ENCODE measurements at regions not wholly inside any gene's neighbourhood (a gene's known extent, or its start where the extent isn't known, plus 50 kb on each side); places are given as distances from the start of the nearest gene placed in this dataset.
"Not testable (repeated sequence)": the region's sequence is repeated elsewhere in the genome, so short reads cannot be mapped to it uniquely, and the experiment has no call there.

DNA sequence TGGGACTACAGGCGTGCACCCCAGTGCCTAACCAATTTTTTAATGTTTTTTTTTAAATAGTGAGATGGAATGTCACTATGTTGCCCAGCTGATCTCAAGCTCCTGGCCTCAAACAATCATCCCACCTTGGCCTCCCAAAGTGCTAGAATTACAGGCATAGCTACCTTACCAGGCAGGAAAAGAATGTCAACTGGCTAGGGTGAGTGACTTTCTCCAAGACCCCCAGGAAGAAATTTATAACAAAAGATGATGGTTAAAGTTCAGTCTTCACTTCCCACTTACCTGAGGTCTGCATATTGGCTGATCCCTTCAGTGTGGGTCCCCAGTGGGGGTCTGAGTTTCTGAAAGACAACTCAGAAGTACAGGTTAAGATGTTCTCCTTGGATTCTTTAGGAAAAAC lies 893.0 kb downstream of the UQCRFS1 start:
- H3K4me3 ChIP-seq (ENCODE audit: low read depth in 1 of 5, low read length in 5 of 5) = no peak overlapping the region
- H3K9me3 ChIP-seq (ENCODE audit: control insufficient read depth in 5 of 5, low read length in 5 of 5) = no peaks in the 10 kb centered on the region
- H3K4me1 ChIP-seq (ENCODE audit: control insufficient read depth in 5 of 5, insufficient read depth in 5 of 5, low read length in 5 of 5) = peaks cover 0 to 3% (median 0%) of the 10 kb centered on the region in 5 donors
- no peak overlapping the region for H3K27ac ChIP-seq (ENCODE audit: low read depth, low read length)
- H3K36me3 ChIP-seq (ENCODE audit: control insufficient read depth in 5 of 5, insufficient read depth in 5 of 5, low read length in 5 of 5) = no peaks in the 10 kb centered on the region
- peaks cover 0 to 3% (median 0%) of the 10 kb centered on the region in 5 donors for H3K27me3 ChIP-seq (ENCODE audit: control insufficient read depth in 5 of 5, insufficient read depth in 4 of 5, low read length in 5 of 5)
- no peak overlapping the region for H3K9ac ChIP-seq (ENCODE audit: low read length in 5 of 5)

DNA sequence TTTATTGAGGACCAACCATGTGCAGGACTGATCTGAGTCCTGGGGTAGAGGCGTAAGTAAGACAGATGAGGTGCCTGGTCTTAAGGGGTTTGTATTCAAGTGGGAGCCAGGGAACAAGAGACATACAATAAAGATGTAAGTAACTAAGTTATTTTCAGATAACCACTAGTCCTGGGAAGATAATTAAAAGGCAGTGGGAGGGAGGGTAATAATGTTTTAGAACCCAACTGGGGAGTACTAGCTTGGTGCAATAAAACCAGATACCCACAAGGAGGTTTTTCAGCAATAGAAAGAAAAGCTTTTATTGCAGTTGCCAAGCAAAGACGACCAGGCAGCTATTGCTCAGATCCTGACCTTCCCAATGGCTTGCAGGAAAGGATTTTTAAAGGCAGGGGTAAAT lies 893.7 kb downstream of the UQCRFS1 start:
- Histone ChIP-seq H3K4me1 (ENCODE audit: control insufficient read depth in 5 of 5, insufficient read depth in 5 of 5, low read length in 5 of 5) (peaks cover 0 to 5% (median under 1%) of the 10 kb centered on the region in 5 donors), H3K9ac (ENCODE audit: low read length in 5 of 5) (no peak overlapping the region), H3K36me3 (ENCODE audit: control insufficient read depth in 5 of 5, insufficient read depth in 5 of 5, low read length in 5 of 5) (no peaks in the 10 kb centered on the region), H3K27ac (ENCODE audit: low read depth, low read length) (no peak overlapping the region), H3K27me3 (ENCODE audit: control insufficient read depth in 5 of 5, insufficient read depth in 4 of 5, low read length in 5 of 5) (peaks cover 0 to 3% (median 0%) of the 10 kb centered on the region in 5 donors), H3K9me3 (ENCODE audit: control insufficient read depth in 5 of 5, low read length in 5 of 5) (no peaks in the 10 kb centered on the region), H3K4me3 (ENCODE audit: low read depth in 1 of 5, low read length in 5 of 5) (no peak overlapping the region)

DNA sequence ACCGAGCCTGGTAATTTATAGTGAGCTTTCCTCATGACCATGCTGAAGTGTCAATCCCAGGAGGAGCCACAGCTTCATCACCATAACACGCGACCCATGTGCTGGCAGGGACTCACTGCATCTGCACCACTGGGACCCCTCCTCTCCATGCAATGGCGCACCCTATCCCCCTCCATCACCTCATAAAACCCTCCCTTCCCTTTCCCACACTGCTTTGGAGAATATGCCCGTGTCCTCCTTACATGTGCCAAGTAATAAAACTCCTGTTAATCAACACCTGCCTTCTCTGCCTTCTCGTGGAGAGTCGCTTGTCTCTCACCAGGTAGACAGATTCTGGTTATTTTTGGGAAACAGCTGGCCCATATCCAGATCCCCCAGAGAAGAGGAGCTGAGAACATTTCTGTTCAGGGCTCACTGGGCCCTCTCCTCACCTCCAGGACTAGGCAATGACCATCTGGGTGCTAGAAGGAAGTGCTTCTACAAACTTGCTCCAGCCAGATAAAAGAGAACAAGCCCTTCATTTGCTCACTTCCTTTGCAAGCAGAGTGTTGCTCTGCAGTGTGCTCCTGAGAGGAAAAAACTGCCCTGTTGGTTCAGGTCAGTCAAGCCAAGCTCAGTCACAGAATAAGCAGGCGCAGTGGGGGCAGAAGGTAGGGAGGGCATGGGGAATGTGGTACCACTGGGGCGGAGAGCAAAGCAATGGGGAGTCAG lies 894.3 kb downstream of the UQCRFS1 start:
- Histone ChIP-seq H3K27me3 (ENCODE audit: control insufficient read depth in 5 of 5, insufficient read depth in 4 of 5, low read length in 5 of 5) (peaks cover 0 to 3% (median 0%) of the 10 kb centered on the region in 5 donors), H3K36me3 (ENCODE audit: control insufficient read depth in 5 of 5, insufficient read depth in 5 of 5, low read length in 5 of 5) (no peaks in the 10 kb centered on the region), H3K9me3 (ENCODE audit: control insufficient read depth in 5 of 5, low read length in 5 of 5) (no peaks in the 10 kb centered on the region), H3K9ac (ENCODE audit: low read length in 5 of 5) (no peak overlapping the region), H3K4me1 (ENCODE audit: control insufficient read depth in 5 of 5, insufficient read depth in 5 of 5, low read length in 5 of 5) (peaks cover 0 to 10% (median 5%) of the 10 kb centered on the region in 5 donors), H3K27ac (ENCODE audit: low read depth, low read length) (no peak overlapping the region), H3K4me3 (ENCODE audit: low read depth in 1 of 5, low read length in 5 of 5) (no peak overlapping the region)

DNA sequence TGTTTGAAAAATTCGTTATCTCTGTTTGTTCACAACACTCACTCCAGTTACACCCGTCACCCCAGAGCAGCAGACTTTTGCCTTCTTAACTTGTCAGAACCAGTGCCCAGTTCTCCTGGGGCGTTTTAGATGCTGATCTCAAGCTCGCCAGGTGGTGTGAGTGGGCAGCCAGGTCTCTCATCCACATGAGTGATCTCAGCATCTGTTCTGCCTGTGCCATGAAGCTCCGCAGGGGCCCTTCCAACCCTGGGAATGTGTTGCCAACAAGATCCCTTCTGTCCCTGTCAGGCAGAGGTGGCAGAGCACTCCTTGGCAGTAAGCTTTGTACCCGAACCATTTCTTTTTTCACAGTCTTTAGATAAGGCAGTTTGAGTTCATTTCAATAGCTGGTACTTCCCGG lies 896.5 kb downstream of the UQCRFS1 start:
- peaks cover 0 to 3% (median 2%) of the 10 kb centered on the region in 5 donors for H3K27me3 ChIP-seq (ENCODE audit: control insufficient read depth in 5 of 5, insufficient read depth in 4 of 5, low read length in 5 of 5)
- no peak overlapping the region for H3K4me3 ChIP-seq (ENCODE audit: low read depth in 1 of 5, low read length in 5 of 5)
- H3K36me3 ChIP-seq (ENCODE audit: control insufficient read depth in 5 of 5, insufficient read depth in 5 of 5, low read length in 5 of 5) = no peaks in the 10 kb centered on the region
- no peak overlapping the region for H3K27ac ChIP-seq (ENCODE audit: low read depth, low read length)
- no peaks in the 10 kb centered on the region for H3K9me3 ChIP-seq (ENCODE audit: control insufficient read depth in 5 of 5, low read length in 5 of 5)
- H3K9ac ChIP-seq (ENCODE audit: low read length in 5 of 5) = no peak overlapping the region
- peaks cover 0 to 8% (median 5%) of the 10 kb centered on the region in 5 donors for H3K4me1 ChIP-seq (ENCODE audit: control insufficient read depth in 5 of 5, insufficient read depth in 5 of 5, low read length in 5 of 5)

DNA sequence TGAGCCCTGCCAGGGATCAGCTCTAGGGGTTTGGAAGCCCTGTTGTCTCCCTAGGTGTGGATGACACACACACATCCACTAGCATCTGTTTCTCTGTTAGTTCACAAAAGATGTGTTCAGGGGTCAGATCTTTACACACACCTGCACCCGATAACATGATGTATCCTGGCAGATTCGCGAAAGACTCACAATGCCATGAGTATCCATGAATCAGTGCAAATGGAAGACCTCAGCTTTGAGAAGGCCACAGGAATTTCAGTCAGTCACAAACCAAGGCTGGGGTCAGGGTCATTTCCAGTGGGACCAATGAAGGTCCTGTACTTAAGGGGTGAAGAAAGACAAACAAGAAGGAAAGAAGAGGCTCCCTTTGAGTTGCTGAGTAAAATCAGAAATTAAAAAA lies 898.2 kb downstream of the UQCRFS1 start:
- Histone ChIP-seq H3K9me3 (ENCODE audit: control insufficient read depth in 5 of 5, low read length in 5 of 5) (no peaks in the 10 kb centered on the region), H3K27ac (ENCODE audit: low read depth, low read length) (no peak overlapping the region), H3K4me3 (ENCODE audit: low read depth in 1 of 5, low read length in 5 of 5) (no peak overlapping the region), H3K4me1 (ENCODE audit: control insufficient read depth in 5 of 5, insufficient read depth in 5 of 5, low read length in 5 of 5) (peaks cover 0 to 8% (median 5%) of the 10 kb centered on the region in 5 donors), H3K36me3 (ENCODE audit: control insufficient read depth in 5 of 5, insufficient read depth in 5 of 5, low read length in 5 of 5) (no peaks in the 10 kb centered on the region), H3K9ac (ENCODE audit: low read length in 5 of 5) (no peak overlapping the region), H3K27me3 (ENCODE audit: control insufficient read depth in 5 of 5, insufficient read depth in 4 of 5, low read length in 5 of 5) (peaks cover 0 to 3% (median 2%) of the 10 kb centered on the region in 5 donors)

DNA sequence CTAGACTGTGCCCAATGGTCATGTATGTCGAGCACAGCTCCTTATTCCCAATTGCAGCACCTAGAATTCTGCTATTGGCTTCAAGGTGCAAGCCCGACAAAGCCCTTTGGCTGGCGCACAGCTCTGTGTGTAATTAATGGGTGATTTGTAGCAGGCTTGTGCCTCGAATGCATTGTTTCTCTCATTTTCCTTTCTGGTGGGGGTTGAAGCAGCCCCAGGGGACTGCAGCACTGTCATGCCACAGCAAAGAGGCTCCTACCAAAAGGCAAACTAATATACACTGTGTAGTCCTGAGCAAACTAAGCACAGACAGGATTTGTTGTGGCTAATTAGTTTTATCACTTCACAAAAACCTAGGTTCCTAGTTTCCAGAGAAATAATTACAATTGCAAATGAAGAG lies 898.7 kb downstream of the UQCRFS1 start:
- H3K27ac ChIP-seq (ENCODE audit: low read depth, low read length) = no peak overlapping the region

DNA sequence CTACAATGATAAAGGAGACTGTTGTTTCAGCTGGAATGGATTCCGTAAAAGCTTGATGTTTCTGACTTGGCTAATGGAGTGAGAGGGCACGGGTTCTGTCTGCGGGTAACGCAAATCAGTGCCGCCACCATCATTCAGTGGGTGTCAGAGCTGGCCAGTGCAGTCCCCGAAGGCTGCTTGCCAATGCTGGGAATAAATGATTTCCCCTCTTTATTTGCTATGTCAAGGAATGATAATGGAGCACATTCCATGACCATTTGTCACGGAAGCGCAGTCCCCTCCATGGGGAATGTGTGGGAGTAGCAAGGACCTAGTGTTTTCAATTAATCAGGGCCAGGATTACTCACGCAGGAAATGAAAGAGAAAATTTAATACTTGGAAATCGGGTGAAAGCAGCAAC lies 899.3 kb downstream of the UQCRFS1 start:
- peaks cover 0 to 8% (median 5%) of the 10 kb centered on the region in 5 donors for H3K4me1 ChIP-seq (ENCODE audit: control insufficient read depth in 5 of 5, insufficient read depth in 5 of 5, low read length in 5 of 5)
- no peak overlapping the region for H3K27ac ChIP-seq (ENCODE audit: low read depth, low read length)
- no peaks in the 10 kb centered on the region for H3K36me3 ChIP-seq (ENCODE audit: control insufficient read depth in 5 of 5, insufficient read depth in 5 of 5, low read length in 5 of 5)
- H3K4me3 ChIP-seq (ENCODE audit: low read depth in 1 of 5, low read length in 5 of 5) = no peak overlapping the region
- no peaks in the 10 kb centered on the region for H3K9me3 ChIP-seq (ENCODE audit: control insufficient read depth in 5 of 5, low read length in 5 of 5)
- H3K27me3 ChIP-seq (ENCODE audit: control insufficient read depth in 5 of 5, insufficient read depth in 4 of 5, low read length in 5 of 5) = peaks cover 0 to 3% (median 2%) of the 10 kb centered on the region in 5 donors
- no peak overlapping the region for H3K9ac ChIP-seq (ENCODE audit: low read length in 5 of 5)

More for the DNA sequence above, 898.7 kb downstream of the UQCRFS1 start:
- Histone ChIP-seq H3K4me3 (ENCODE audit: low read depth in 1 of 5, low read length in 5 of 5) (no peak overlapping the region), H3K27me3 (ENCODE audit: control insufficient read depth in 5 of 5, insufficient read depth in 4 of 5, low read length in 5 of 5) (peaks cover 0 to 3% (median 2%) of the 10 kb centered on the region in 5 donors), H3K4me1 (ENCODE audit: control insufficient read depth in 5 of 5, insufficient read depth in 5 of 5, low read length in 5 of 5) (peaks cover 0 to 8% (median 5%) of the 10 kb centered on the region in 5 donors), H3K9me3 (ENCODE audit: control insufficient read depth in 5 of 5, low read length in 5 of 5) (no peaks in the 10 kb centered on the region), H3K36me3 (ENCODE audit: control insufficient read depth in 5 of 5, insufficient read depth in 5 of 5, low read length in 5 of 5) (no peaks in the 10 kb centered on the region), H3K9ac (ENCODE audit: low read length in 5 of 5) (no peak overlapping the region)

DNA sequence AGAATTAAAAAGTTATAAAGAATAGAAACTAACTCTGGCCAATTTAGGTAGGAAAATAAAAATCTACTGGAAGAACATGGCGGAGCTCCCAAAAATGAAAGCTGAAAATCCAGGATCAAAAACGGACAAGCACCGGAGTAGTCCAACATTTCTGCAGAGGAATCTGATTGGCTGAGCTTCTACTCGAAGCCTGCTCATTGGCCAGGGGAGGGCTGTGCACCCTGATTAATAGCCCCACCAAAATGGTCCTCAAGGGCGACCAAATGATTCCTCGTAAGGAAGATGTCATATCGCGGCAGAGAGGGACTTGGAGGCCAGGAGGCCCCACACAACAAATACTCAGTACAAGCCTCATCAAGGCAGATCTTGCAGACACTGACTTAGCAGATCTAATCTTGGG lies 900.7 kb downstream of the UQCRFS1 start:
- H3K9ac ChIP-seq (ENCODE audit: low read length in 5 of 5) = no peak overlapping the region
- H3K36me3 ChIP-seq (ENCODE audit: control insufficient read depth in 5 of 5, insufficient read depth in 5 of 5, low read length in 5 of 5) = no peaks in the 10 kb centered on the region
- no peak overlapping the region for H3K27ac ChIP-seq (ENCODE audit: low read depth, low read length)
- H3K9me3 ChIP-seq (ENCODE audit: control insufficient read depth in 5 of 5, low read length in 5 of 5) = no peaks in the 10 kb centered on the region
- peaks cover 0 to 8% (median 5%) of the 10 kb centered on the region in 5 donors for H3K4me1 ChIP-seq (ENCODE audit: control insufficient read depth in 5 of 5, insufficient read depth in 5 of 5, low read length in 5 of 5)
- no peak overlapping the region for H3K4me3 ChIP-seq (ENCODE audit: low read depth in 1 of 5, low read length in 5 of 5)
- peaks cover 0 to 3% (median 0%) of the 10 kb centered on the region in 5 donors for H3K27me3 ChIP-seq (ENCODE audit: control insufficient read depth in 5 of 5, insufficient read depth in 4 of 5, low read length in 5 of 5)

DNA sequence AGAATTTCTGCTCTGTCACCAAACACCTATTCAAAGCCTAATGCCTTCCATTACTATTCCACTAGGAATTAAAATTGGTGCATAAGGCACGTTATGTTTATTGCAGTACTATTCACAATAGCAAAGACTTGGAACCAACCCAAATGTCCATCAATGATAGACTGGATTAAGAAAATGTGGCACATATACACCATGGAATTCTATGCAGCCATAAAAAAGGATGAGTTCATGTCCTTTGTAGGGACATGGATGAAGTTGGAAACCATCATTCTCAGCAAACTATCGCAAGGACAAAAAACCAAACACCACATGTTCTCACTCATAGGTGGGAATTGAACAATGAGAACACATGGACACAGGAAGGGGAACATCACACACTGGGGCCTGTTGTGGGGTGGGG lies 902.1 kb downstream of the UQCRFS1 start:
- H3K27ac ChIP-seq (ENCODE audit: low read depth, low read length); H3K9me3 ChIP-seq (ENCODE audit: control insufficient read depth in 5 of 5, low read length in 5 of 5); H3K9ac ChIP-seq (ENCODE audit: low read length in 5 of 5); H3K4me3 ChIP-seq (ENCODE audit: low read depth in 1 of 5, low read length in 5 of 5); H3K36me3 ChIP-seq (ENCODE audit: control insufficient read depth in 5 of 5, insufficient read depth in 5 of 5, low read length in 5 of 5); H3K4me1 ChIP-seq (ENCODE audit: control insufficient read depth in 5 of 5, insufficient read depth in 5 of 5, low read length in 5 of 5); H3K27me3 ChIP-seq (ENCODE audit: control insufficient read depth in 5 of 5, insufficient read depth in 4 of 5, low read length in 5 of 5): not testable (repeated sequence)

DNA sequence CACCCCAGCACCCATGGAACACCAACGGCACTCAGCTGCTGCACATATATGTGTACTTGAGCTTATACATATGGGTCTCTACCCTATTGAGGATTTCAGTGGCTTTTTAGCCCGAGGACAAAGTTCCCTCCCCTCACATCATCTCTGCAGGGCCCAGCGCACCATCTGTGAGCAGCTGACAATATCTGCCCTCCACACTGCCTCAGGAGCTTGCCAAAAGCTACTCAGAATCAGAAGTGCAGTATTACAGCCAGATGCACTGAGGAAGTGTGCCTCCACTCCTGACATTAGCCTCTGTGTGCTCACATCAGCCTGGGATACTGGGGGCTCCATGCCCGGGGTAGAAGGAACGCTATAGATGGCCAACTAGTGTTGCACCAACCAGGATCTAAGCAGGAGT lies 903.9 kb downstream of the UQCRFS1 start:
- Histone ChIP-seq H3K9ac (ENCODE audit: low read length in 5 of 5) (no peak overlapping the region), H3K4me1 (ENCODE audit: control insufficient read depth in 5 of 5, insufficient read depth in 5 of 5, low read length in 5 of 5) (peaks cover 0 to 5% (median 0%) of the 10 kb centered on the region in 5 donors), H3K27ac (ENCODE audit: low read depth, low read length) (no peak overlapping the region), H3K27me3 (ENCODE audit: control insufficient read depth in 5 of 5, insufficient read depth in 4 of 5, low read length in 5 of 5) (peaks cover 0 to 3% (median 0%) of the 10 kb centered on the region in 5 donors), H3K4me3 (ENCODE audit: low read depth in 1 of 5, low read length in 5 of 5) (no peak overlapping the region), H3K36me3 (ENCODE audit: control insufficient read depth in 5 of 5, insufficient read depth in 5 of 5, low read length in 5 of 5) (no peaks in the 10 kb centered on the region), H3K9me3 (ENCODE audit: control insufficient read depth in 5 of 5, low read length in 5 of 5) (no peaks in the 10 kb centered on the region)
